Tibial nerve (tissue), 4 donors: ENCODE measurements at regions not wholly inside any gene's neighbourhood (a gene's known extent, or its start where the extent isn't known, plus 50 kb on each side); places are given as distances from the start of the nearest gene placed in this dataset.
A peak's percentile ranks its signal among the peaks of the same experiment; 100 is the strongest.

Experiments
- DNase-seq, 2 donors: peaks; one replicate each; pipeline ENCODE4 v3.0.0-alpha.2; 2019; ENCODE audit warnings: low spot score in 2 of 2
- H3K27ac ChIP-seq, 4 donors: fragments of 200-600 bp; sonication (generic) in 3 of 4; one replicate each; pipeline ENCODE4 v1.5.1; 2017 to 2019; ENCODE audit warnings: mild to moderate bottlenecking in 1 of 4
- H3K27me3 ChIP-seq, 2 donors: fragments of 200-600 bp; sonication (generic) in 1 of 2; one replicate each; pipeline versions ENCODE4 v1.5.1 to v1.6.0; 2017 to 2019
- H3K36me3 ChIP-seq, 3 donors: fragments of 200-600 bp; sonication (generic); one replicate each; pipeline ENCODE4 v1.5.1; 2018 to 2019
- H3K4me1 ChIP-seq, 4 donors: fragments of 200-600 bp; sonication (generic) in 3 of 4; one replicate each; pipeline ENCODE4 v1.5.1; 2017 to 2019
- H3K4me3 ChIP-seq, 4 donors: fragments of 200-600 bp; sonication (generic) in 3 of 4; one replicate each; pipeline ENCODE4 v1.5.1; 2017 to 2019; ENCODE audit warnings: mild to moderate bottlenecking in 1 of 4, moderate library complexity in 1 of 4
- H3K9me3 ChIP-seq, 4 donors: fragments of 200-600 bp; sonication (generic) in 3 of 4; one replicate each; pipeline ENCODE4 v1.5.1; 2017 to 2019
- EP300 ChIP-seq, 2 donors: sonication (generic); formaldehyde crosslinking; IDR thresholded peaks; one replicate each; pipeline ENCODE4 v1.6.1; 2017; ENCODE audit warnings: antibody characterized with exemption in 2 of 2, mild to moderate bottlenecking in 1 of 2
- POLR2A ChIP-seq, 2 donors: fragments of 450-650 bp; IDR thresholded peaks; one replicate each; pipeline ENCODE4 v1.6.1; 2017; ENCODE audit warnings: antibody characterized with exemption in 2 of 2, mild to moderate bottlenecking in 2 of 2, moderate library complexity in 2 of 2
- WGBS, 2 donors: methylation state at CpG; one replicate each; pipeline ENCODE4 v1.1.5; 2018; 5-methylcytosine and 5-hydroxymethylcytosine counted together
- TF ChIP-seq, protein P1 (sequence below), 5 experiments: fragments of 200-600 bp in 3 of 5; fragments of 450-650 bp in 2 of 5; sonication (generic) in 3 of 5; IDR thresholded peaks; one replicate each; pipeline ENCODE4 v1.5.1; 2016 to 2019; ENCODE audit warnings: antibody characterized with exemption in 5 of 5, mild to moderate bottlenecking in 3 of 5, moderate library complexity in 2 of 5

DNA sequence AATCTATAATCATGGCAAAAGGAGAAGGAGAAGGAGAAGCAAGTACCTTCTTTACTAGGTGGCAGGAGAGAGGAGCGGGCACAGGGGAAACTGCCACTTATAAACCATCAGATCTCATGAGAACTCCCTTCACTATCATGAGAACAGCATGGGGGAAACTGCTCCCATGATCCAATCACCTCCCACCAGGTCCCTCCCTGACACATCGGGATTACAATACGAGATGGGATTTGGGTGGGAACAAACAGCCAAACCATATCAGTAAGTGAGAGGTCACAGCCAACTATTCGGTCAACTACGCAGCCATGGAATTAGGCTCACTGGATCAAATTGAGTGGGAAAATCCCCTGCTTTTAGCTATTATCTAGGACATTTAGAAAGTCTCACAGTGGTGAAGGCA is 54.2 kb upstream of the STEAP1B start:
- 85 to 93% methylated on average over 5 of the region's 5 CpGs for WGBS, 2 donors
- TF ChIP-seq POLR2A (IDR thresholded peaks at IDR 0.05) (no peak), EP300 (IDR thresholded peaks at IDR 0.05) (no peak)
- TF ChIP-seq, protein P1, sequence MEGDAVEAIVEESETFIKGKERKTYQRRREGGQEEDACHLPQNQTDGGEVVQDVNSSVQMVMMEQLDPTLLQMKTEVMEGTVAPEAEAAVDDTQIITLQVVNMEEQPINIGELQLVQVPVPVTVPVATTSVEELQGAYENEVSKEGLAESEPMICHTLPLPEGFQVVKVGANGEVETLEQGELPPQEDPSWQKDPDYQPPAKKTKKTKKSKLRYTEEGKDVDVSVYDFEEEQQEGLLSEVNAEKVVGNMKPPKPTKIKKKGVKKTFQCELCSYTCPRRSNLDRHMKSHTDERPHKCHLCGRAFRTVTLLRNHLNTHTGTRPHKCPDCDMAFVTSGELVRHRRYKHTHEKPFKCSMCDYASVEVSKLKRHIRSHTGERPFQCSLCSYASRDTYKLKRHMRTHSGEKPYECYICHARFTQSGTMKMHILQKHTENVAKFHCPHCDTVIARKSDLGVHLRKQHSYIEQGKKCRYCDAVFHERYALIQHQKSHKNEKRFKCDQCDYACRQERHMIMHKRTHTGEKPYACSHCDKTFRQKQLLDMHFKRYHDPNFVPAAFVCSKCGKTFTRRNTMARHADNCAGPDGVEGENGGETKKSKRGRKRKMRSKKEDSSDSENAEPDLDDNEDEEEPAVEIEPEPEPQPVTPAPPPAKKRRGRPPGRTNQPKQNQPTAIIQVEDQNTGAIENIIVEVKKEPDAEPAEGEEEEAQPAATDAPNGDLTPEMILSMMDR (IDR thresholded peaks at IDR 0.05), result no peak
- DNase-seq, result no peak
- H3K27me3 ChIP-seq, result peaks cover 0 to 35% of the 10 kb centered on the region in 2 donors
- peaks cover 0 to 12% (median 6%) of the 10 kb centered on the region in 4 donors for H3K4me1 ChIP-seq
- no peaks in the 10 kb centered on the region for H3K36me3 ChIP-seq
- no peak overlapping the region for H3K27ac ChIP-seq
- no peaks in the 10 kb centered on the region for H3K9me3 ChIP-seq
- no peak overlapping the region for H3K4me3 ChIP-seq

DNA sequence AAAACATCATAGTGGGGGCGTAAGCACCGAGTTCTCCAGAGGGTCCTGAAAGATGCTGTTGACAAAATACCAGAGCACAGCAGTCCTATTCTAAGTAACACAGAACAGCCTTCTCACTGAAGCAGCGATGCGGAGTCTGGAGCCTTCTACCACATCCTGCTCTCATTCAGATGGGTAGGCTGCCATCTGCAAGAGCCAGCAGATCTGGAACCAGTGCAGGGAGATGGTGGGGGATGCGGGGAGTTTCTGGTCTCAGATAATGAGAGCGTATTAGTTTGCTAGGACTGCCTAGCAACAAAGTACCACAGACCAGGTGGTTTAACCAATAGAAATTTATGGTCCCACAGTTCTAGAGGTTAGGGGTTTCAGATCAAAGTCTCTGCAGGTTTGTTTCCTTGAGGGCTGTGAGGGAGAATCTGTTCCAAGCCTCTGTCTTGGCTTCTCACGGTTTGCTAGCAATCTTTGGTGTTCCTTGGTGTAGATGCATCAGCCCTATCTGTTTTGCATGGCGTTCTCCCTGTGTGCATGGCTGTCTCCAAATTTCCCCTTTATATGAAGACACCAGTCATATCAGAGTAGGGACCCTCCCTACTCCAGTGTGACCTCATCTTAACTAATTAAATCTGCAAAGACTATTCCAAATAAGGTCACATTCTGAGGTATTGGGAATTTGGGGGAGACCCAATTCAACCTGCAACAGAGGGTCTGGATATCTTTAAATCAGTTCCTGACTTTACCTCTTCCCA is 52.0 kb upstream of the STEAP1B start:
- Histone ChIP-seq H3K4me3 (no peak overlapping the region), H3K27ac (no peak overlapping the region), H3K4me1 (peaks cover 0 to 12% (median 6%) of the 10 kb centered on the region in 4 donors), H3K36me3 (no peaks in the 10 kb centered on the region), H3K27me3 (peaks cover 0 to 57% of the 10 kb centered on the region in 2 donors), H3K9me3 (no peaks in the 10 kb centered on the region)
- no peak for DNase-seq
- TF ChIP-seq, protein P1 (IDR thresholded peaks at IDR 0.05), result no peak
- TF ChIP-seq EP300 (IDR thresholded peaks at IDR 0.05) (no peak), POLR2A (IDR thresholded peaks at IDR 0.05) (no peak)
- WGBS, 2 donors, result 83 to 85% methylated on average over 8 of the region's 8 CpGs

DNA sequence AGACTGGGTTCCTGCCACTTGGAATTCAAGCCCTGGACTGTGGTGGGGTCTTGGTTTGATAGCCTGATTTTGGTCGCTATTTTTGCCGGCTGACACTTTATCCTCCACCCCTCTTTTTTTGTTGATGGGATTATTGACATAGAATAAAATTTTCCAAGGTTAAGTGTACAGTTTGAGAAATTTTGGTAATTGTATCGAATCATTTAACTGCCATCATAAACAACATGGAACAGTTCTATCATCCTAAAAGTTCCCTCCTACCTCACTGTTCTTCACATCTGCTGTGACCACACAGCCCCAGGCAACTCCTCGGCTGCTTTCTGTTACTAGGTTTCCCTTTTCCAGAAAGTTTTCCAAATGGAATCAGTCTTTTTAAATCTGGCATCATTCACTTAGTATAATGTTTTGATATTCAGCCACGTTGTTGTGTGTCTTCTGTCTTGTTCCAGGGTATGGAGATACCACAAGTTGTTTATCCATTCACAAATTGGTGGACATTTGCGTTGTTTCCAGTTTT is 50.6 kb upstream of the STEAP1B start:
- Histone ChIP-seq H3K27ac (no peak overlapping the region), H3K4me1 (peaks cover 0 to 12% (median 6%) of the 10 kb centered on the region in 4 donors), H3K36me3 (no peaks in the 10 kb centered on the region), H3K4me3 (peak overlapping the region in 1 of 4 donors; percentile 42), H3K9me3 (no peaks in the 10 kb centered on the region), H3K27me3 (peaks cover 0 to 71% of the 10 kb centered on the region in 2 donors)
- DNase-seq, result no peak
- WGBS, 2 donors, result 46 to 56% methylated on average over 6 of the region's 6 CpGs
- TF ChIP-seq POLR2A (IDR thresholded peaks at IDR 0.05) (no peak), EP300 (IDR thresholded peaks at IDR 0.05) (no peak)
- TF ChIP-seq, protein P1 (IDR thresholded peaks at IDR 0.05), result no peak

DNA sequence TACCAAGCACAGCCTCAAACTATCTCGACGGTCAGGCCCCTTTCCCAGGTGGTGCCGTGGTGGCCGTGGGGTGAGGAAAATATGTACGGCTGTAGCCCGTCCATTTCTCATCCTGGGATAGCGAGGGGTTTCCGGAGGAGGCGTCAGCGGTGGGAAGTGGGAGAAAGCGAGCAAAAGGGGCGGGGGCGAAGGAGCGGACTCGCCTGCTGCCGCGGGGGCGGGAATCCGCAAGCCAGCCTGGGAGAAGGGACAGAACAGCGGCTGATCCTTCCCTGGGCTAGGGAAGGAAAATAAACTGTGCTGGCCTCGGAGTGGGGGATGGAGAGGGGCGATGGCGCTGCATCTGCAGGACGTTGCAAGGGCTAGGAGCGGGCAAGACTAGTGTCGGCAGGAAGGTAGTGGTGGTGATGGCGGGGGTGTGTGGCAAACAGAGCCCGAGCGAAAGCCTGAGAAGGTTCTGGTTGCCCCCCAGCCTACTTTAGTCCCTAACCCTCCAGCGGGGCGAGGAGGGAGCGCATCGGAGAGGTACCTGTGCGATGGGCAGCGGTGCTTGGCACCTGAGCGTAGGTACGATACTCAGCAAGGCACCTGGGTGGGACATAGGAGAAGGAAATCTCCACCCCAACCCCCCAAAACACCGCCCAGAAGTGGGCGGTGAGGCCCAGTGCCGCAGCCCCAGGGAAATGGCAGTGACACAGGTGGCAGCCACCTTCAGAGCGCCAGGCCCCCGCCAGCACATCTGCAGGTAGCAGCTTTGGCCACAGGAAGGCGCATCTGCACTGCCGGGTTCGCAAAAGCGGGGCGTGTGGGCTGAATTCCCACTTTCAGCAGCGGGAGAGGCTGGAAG is 49.9 kb upstream of the STEAP1B start:
- peaks cover 0 to 78% of the 10 kb centered on the region in 2 donors for H3K27me3 ChIP-seq
- WGBS, 2 donors, result 4 to 5% methylated on average over 41 to 46 of the region's 48 CpGs
- no peaks in the 10 kb centered on the region for H3K9me3 ChIP-seq
- H3K27ac ChIP-seq, result no peak overlapping the region
- TF ChIP-seq, protein P1 (IDR thresholded peaks at IDR 0.05), result peak in 4 of 5 experiments; percentile 7 to 79 (median 54)
- no peak for TF ChIP-seq EP300 (IDR thresholded peaks at IDR 0.05)
- TF ChIP-seq POLR2A (IDR thresholded peaks at IDR 0.05), result no peak
- peaks cover 0 to 12% (median 6%) of the 10 kb centered on the region in 4 donors for H3K4me1 ChIP-seq
- peak overlapping the region in 3 of 4 donors; percentile 5 to 42 (median 7) for H3K4me3 ChIP-seq
- H3K36me3 ChIP-seq, result no peaks in the 10 kb centered on the region
- DNase-seq, result no peak
